ENCODE measurements at regions not wholly inside any gene's neighbourhood (a gene's known extent, or its start where the extent isn't known, plus 50 kb on each side); places are given as distances from the start of the nearest gene placed in this dataset.

DNA sequence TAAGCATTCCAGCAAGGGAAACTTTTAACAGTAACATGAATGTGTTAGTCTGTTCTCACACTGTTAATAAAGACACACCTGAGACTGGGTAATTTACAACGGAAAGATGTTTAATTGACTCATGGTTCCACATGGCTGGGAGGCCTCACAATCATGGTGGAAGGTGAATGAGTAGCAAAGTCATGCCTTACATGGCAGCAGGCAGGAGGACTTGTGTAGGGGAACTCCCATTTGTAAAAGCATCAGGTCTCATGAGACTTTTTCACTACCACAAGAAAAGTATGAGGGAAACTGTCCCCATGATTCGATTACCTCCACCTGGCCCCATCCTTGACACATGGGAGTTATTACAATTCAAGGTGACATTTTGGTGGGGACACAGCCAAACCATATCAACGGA, 168.3 kb downstream of the PAH start:
- TF ChIP-seq, protein P1, sequence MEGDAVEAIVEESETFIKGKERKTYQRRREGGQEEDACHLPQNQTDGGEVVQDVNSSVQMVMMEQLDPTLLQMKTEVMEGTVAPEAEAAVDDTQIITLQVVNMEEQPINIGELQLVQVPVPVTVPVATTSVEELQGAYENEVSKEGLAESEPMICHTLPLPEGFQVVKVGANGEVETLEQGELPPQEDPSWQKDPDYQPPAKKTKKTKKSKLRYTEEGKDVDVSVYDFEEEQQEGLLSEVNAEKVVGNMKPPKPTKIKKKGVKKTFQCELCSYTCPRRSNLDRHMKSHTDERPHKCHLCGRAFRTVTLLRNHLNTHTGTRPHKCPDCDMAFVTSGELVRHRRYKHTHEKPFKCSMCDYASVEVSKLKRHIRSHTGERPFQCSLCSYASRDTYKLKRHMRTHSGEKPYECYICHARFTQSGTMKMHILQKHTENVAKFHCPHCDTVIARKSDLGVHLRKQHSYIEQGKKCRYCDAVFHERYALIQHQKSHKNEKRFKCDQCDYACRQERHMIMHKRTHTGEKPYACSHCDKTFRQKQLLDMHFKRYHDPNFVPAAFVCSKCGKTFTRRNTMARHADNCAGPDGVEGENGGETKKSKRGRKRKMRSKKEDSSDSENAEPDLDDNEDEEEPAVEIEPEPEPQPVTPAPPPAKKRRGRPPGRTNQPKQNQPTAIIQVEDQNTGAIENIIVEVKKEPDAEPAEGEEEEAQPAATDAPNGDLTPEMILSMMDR (IDR thresholded peaks at IDR 0.05; ENCODE audit: low read depth, low read length), result no peak
- no peak for DNase-seq (ENCODE audit: extremely low read depth, low read depth)

DNA sequence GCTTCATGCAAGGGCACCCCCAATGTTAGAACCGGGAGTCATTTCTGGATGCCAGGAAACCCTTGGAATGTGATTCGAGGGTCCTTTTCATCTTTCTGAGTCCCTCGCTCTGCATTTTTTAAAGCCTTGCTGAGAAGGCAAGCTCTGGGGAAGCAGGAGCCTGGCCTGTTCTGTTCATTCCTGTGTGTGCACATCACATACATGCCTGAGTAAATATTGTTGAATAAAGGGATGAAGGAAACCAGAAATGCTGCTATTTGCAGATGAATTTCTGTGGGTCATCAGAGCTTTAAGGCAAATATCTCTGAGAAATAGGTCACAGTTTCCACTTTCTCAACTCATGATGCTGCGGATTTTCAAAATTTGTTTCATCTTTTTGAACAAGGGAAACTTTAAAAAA, 170.1 kb downstream of the PAH start:
- no peak for DNase-seq (ENCODE audit: extremely low read depth, low read depth)
- TF ChIP-seq, protein P1 (IDR thresholded peaks at IDR 0.05; ENCODE audit: low read depth, low read length), result no peak

- no peak for DNase-seq (ENCODE audit: extremely low read depth, low read depth)
- TF ChIP-seq, protein P1 (IDR thresholded peaks at IDR 0.05; ENCODE audit: low read depth, low read length), result no peak
Observed at GRCh38 chr12:102745971-102746600, 171.0 kb downstream of the PAH start.

- no peak for DNase-seq (ENCODE audit: extremely low read depth, low read depth)
- TF ChIP-seq, protein P1 (IDR thresholded peaks at IDR 0.05; ENCODE audit: low read depth, low read length), result no peak
Observed at GRCh38 chr12:102741196-102741595, 175.8 kb downstream of the PAH start.

- DNase-seq (ENCODE audit: extremely low read depth, low read depth), result peak; percentile 44
- TF ChIP-seq, protein P1 (IDR thresholded peaks at IDR 0.05; ENCODE audit: low read depth, low read length), result peak; percentile 28
Observed at GRCh38 chr12:102740141-102740955, 176.7 kb downstream of the PAH start.

DNA sequence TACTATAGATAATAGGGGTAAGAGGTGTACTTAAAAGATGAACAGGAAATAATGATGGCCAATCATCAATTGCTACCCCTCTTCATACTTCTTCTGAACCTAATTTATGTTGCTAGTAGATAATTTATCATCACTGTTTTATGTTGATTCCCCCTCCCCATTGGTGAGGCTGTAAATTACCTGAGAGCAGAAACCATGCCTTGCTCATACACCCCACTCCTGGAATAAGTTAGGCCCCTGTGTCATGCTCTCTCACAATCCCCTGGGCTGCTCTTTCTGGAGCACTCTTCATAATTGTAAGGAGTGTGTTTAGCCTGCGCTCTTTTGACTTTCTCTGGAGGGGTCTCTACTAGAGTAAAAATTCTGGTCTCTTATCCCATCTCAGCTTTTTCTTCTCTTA, 180.7 kb downstream of the PAH start:
- DNase-seq (ENCODE audit: extremely low read depth, low read depth), result no peak
- TF ChIP-seq, protein P1 (IDR thresholded peaks at IDR 0.05; ENCODE audit: low read depth, low read length), result no peak

DNA sequence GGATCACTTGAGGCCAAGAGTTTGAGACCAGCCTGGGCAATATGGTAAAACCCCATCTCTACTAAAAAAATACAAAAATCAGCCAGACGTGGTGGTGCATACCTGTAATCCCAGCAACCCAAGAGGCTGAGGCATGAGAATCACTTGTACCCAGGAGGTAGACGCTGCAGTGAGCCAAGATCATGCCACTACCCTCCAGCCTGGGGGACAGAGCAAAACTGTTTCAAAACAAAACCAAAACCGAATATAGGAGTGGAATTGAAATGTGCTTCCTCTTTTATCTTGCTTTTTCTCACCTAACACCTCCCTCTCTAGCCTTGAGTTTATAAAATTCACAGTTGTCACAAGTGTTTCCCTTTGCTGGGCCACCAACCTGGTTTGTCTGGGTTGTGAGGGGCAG, 181.9 kb downstream of the PAH start:
- TF ChIP-seq, protein P1 (IDR thresholded peaks at IDR 0.05; ENCODE audit: low read depth, low read length), result no peak
- DNase-seq (ENCODE audit: extremely low read depth, low read depth), result no peak
